Epithelial cell of proximal tubule (primary cell): ENCODE measurements at regions not wholly inside any gene's neighbourhood (a gene's known extent, or its start where the extent isn't known, plus 50 kb on each side); places are given as distances from the start of the nearest gene placed in this dataset.
"Not testable (repeated sequence)": the region's sequence is repeated elsewhere in the genome, so short reads cannot be mapped to it uniquely, and the experiment has no call there.

Experiments used
- DNase-seq: peaks from one replicate; pipeline ENCODE4 v3.0.0-alpha.2; 2011; ENCODE audit warnings: low read depth
- H3K4me3 ChIP-seq: 2 replicates; pipeline ENCODE4 v1.5.1; 2011; ENCODE audit warnings: low read depth, mild to moderate bottlenecking, low read length
- TF ChIP-seq, protein P1 (sequence below): conservative IDR thresholded peaks from 2 replicates; pipeline ENCODE4 v1.5.1; 2012; ENCODE audit warnings: low read depth, mild to moderate bottlenecking, low read length

DNA sequence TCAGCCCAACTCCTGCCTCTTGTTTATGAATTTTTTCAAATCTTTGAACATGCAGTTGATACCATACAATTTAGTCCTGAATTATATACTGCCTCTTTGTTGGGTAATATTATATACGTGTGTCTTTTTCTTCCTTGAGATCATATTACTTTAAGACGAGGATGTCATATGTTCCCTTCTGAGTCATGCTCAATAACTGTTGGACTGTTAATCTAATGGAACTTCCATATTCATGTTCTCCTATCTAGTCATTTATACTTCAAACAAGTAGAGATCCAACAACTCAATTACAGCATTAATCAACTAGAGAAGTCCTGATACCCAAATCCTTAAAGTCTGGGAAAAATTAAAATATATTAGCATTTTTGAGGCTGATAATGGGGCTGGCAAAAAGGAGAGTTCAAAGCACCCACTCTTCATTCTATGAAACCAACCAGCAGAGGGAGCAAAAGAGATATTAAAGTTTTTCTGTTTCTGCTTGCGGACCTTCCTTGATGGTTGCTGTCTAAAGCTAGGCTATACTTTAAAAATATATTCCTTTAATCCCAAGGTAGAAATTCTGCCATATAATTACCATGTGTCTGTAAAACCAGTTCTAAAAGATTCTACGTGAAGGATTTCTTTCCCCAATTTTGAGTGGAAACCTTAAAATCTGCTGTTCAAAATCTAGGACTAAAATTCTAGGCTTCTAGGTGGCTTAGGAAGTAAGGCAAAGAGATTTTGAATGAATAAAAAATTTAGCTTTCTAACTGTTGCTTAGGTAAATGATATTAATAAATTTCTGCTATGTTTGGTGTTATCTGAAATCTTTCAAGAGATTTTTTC, 498.9 kb downstream of the BCKDHB start:
- no peak overlapping the region for H3K4me3 ChIP-seq
- TF ChIP-seq, protein P1, sequence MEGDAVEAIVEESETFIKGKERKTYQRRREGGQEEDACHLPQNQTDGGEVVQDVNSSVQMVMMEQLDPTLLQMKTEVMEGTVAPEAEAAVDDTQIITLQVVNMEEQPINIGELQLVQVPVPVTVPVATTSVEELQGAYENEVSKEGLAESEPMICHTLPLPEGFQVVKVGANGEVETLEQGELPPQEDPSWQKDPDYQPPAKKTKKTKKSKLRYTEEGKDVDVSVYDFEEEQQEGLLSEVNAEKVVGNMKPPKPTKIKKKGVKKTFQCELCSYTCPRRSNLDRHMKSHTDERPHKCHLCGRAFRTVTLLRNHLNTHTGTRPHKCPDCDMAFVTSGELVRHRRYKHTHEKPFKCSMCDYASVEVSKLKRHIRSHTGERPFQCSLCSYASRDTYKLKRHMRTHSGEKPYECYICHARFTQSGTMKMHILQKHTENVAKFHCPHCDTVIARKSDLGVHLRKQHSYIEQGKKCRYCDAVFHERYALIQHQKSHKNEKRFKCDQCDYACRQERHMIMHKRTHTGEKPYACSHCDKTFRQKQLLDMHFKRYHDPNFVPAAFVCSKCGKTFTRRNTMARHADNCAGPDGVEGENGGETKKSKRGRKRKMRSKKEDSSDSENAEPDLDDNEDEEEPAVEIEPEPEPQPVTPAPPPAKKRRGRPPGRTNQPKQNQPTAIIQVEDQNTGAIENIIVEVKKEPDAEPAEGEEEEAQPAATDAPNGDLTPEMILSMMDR, result peak; percentile 64
- DNase-seq, result no peak

- H3K4me3 ChIP-seq, result no peak overlapping the region
- no peak for DNase-seq
- TF ChIP-seq, protein P1, result no peak
Measured at GRCh38 chr6:80603679-80604078, 497.2 kb downstream of the BCKDHB start.

- TF ChIP-seq, protein P1, result no peak
- DNase-seq, result no peak
- H3K4me3 ChIP-seq, result no peak overlapping the region
Measured at GRCh38 chr6:80594461-80594860, 488.0 kb downstream of the BCKDHB start.

DNA sequence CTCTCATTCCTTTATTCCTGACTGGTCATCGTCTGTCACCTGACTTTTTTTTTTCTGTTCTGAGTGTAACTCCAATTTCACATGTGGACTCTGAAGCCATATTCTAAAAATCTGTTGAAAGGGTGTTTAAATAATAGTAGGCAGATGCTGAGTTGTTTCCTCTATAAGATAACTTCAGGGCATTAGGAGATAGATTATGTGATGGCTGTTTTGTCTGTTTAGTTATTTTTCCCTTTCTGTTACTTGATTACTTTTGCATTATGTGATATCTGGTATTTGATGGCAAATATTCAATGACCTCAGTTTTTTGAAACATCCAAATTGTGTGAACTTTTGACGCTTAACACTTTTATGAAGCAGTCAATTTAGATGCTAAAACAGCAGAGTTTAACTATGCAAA, 486.0 kb downstream of the BCKDHB start:
- TF ChIP-seq, protein P1, result no peak
- no peak overlapping the region for H3K4me3 ChIP-seq
- DNase-seq, result no peak

DNA sequence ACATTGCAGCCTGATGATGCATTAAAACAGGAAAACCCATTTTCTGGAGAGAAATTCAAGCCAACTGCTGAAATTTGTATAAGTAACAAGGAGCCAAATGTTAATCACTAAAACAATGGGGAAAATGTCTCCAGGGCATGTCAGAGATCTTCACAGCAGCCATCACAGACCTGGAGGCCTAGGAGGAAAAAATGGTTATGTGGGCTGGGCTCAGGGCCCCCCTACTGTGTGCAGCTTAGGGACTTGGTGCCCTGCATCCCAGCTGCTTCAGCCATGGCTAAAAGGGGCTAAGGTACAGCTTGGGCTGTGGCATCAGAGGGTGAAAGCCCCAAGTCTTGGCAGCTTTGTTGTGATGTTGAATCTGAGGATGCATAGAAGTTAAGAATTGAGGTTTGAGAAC, 479.8 kb downstream of the BCKDHB start:
- H3K4me3 ChIP-seq, result no peak overlapping the region
- TF ChIP-seq, protein P1, result no peak
- no peak for DNase-seq

- no peak for DNase-seq
- no peak overlapping the region for H3K4me3 ChIP-seq
- TF ChIP-seq, protein P1, result no peak
Measured at GRCh38 chr6:80579391-80580023, 473.0 kb downstream of the BCKDHB start.

GRCh38 chr6:80573320-80573719, 466.8 kb downstream of the BCKDHB start:
- not testable (repeated sequence) for H3K4me3 ChIP-seq, DNase-seq
